GM21390 (cell line): ENCODE measurements at regions not wholly inside any gene's neighbourhood (a gene's known extent, or its start where the extent isn't known, plus 50 kb on each side); places are given as distances from the start of the nearest gene placed in this dataset.
A peak's percentile ranks its signal among the peaks of the same experiment; 100 is the strongest.
"Not testable (repeated sequence)": the region's sequence is repeated elsewhere in the genome, so short reads cannot be mapped to it uniquely, and the experiment has no call there.

Source experiments
- ATAC-seq: cut with Tn5 transposase; IDR thresholded peaks from one replicate; pipeline ENCODE4 v1.9.1; 2021; ENCODE audit not compliant: unreplicated experiment

DNA sequence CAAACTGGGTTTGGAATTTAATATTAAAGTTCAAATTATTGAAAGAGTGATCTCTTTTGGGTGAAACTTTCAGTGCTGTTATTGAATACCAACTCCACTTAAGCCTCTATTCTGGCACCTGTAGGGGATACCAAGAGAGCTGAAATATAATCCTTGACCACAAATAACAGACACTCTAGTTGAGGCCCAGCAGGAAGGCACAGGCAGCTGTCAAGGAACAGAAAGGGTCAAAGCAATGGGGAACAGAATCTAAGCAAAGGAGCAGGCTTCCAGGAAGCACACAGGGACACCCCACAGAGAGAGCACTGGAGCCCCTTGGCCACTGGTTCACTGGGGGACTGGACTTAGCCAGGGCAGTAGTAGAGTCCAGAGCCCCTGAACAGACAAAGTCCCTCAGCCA is 120.9 kb upstream of the SFSWAP start:
- no peak for ATAC-seq

DNA sequence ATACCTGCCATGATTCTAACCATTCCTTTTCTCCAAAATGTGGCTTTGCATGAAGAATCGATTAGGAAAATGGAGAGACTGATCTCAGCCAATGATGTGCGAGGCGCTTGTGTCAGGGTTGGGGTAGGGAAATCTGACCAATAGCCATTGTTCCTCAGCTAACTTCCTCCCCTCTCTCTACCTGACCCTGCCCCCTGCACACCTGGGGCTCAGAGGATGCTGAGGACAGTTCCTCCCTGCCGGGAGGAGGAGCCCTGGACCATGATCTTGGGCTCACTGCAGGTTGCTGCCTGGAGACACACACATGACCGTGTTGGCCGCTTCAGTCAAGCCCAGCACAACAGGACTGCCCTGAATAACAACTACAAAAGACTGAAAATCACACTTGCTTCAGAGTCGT is 119.8 kb upstream of the SFSWAP start:
- ATAC-seq, result no peak

DNA sequence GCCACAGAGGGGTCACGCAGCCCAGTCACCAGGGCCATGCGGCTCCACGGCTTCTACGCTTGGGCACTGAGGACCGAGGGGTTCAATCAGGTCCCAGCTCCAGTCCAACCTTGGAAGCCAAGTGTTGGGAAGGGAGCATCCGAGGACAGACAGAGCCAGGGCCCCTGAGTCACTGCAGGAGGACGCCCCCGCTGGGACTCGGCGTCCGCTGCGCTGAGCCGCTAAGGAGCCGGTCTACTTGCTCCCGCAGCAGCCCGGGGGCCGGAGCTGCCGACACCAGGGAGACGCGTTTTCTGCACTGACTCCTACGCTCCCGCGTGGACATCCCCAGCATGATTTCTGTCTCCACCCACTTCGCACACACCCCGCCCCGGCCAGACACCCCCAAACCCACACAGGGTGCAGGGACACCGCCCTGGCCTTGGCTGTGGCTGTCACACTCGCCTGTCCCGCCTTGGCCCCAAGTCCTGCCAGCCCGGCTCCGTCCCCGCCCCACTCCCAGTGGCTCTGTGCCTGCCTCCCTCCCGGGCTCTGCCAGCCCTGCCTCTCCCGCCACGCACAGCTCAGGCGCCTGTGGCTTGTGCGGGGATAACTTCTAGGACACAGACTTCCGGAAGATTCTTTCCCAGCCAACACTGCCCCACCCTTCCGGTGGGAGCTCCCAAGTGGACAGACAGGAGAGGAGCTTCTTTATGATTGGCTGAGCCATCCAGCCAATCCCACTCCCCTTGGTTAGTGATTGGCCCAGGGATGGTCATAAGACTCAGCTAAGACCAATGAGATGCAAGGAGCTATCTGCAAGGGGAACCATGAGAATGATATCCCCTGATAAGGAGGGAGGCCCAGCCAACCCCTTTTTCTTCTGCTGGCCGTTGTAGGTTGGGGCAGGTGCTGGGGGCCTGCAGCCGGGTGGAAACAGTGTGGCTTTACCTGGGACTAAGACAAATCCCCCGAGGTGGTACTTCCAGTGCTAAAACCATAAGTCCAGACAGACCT is 118.9 kb upstream of the SFSWAP start:
- no peak for ATAC-seq

DNA sequence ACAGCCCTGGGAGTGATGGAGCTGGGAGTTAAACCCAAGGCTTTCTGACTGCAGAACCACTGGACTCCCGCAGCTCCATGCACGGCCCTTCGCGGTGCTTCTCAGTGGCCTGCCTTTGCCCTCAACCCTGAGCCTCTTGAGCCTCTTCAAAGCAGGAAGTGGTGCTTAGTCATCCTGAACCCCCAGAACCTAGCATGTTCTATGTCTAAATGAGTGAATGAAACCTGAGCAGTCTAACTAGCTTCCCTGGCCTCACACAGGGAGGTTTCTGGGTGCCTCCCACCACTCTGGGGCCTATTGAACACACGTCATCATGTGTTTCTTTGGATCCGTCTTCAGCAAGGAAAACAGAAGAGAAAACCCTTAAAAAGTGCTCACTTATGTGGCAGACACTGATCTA is 117.9 kb upstream of the SFSWAP start:
- ATAC-seq, result peak; percentile 100

DNA sequence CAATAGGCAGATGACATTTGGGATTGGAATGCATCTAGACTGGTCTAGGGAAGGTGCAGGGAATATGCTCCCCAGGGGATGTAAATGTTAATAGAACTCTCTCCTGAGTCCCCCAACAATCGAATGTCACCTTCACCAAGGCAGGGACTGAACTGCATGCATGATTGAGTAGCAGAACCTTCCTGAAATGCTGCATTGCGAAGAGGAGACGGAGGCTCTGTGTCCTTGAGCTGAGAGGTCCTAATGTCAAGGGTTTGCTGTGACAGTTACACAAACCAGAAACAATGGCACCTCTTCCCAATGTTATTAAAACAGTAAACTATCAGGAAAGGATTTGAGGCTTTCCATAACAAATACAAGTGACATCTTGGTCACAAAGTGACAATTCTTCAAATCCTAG is 117.5 kb upstream of the SFSWAP start:
- ATAC-seq, result no peak

DNA sequence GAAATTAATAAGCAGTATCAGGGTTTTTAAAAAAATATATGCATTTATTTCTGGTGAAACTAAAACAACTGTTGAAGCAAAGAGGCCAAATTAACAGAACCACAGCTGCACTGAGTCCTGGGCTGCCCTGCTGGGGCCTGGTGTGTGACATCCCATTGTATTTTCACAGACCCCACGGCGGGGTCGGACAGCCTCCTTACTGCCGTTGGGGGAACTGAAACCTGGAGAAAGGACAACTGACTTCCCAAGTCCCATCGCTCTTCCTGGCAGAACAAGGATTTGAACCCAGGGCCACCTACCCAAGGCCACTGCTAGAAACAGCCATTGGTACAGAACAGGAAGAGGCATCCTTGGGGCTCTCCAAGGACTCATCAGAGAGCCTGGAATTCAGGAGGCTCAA is 114.8 kb upstream of the SFSWAP start:
- no peak for ATAC-seq

DNA sequence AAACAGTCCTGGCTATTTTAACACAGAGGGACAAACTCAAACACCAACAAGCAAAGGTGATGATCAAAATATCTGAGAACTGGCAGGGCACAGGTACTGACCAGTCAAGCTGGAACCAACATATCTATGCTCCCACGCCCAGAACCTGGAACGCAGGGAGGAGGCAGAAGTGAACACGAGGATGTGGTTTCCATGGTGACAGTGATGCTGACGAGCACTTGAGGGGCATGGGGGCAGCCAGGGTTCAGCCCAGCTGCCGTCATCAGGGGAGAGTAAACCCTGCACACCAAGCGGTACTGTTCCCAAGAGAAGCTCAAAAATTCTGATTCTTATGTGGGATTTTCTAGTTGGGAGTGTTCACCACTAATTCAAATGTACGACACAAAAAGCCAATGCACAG is 113.6 kb upstream of the SFSWAP start:
- no peak for ATAC-seq

DNA sequence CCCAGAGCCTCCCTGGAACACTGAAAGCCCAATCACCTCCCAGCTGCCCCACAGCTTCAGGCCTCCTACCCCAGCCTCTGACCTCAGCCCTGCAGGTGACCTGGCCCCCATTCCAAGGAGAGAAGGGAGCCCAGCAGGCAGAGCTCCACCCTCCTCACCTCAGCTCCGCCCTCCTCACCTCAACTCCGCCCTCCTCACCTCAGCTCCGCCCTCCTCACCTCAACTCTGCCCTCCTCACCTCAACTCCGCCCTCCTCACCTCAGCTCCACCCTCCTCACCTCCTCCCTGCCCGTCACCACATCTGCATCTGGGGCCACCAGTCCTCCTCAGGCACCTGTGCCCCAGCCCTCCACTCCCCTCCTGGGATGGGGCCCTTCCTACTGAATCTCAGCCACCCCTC is 112.2 kb upstream of the SFSWAP start:
- no peak for ATAC-seq

DNA sequence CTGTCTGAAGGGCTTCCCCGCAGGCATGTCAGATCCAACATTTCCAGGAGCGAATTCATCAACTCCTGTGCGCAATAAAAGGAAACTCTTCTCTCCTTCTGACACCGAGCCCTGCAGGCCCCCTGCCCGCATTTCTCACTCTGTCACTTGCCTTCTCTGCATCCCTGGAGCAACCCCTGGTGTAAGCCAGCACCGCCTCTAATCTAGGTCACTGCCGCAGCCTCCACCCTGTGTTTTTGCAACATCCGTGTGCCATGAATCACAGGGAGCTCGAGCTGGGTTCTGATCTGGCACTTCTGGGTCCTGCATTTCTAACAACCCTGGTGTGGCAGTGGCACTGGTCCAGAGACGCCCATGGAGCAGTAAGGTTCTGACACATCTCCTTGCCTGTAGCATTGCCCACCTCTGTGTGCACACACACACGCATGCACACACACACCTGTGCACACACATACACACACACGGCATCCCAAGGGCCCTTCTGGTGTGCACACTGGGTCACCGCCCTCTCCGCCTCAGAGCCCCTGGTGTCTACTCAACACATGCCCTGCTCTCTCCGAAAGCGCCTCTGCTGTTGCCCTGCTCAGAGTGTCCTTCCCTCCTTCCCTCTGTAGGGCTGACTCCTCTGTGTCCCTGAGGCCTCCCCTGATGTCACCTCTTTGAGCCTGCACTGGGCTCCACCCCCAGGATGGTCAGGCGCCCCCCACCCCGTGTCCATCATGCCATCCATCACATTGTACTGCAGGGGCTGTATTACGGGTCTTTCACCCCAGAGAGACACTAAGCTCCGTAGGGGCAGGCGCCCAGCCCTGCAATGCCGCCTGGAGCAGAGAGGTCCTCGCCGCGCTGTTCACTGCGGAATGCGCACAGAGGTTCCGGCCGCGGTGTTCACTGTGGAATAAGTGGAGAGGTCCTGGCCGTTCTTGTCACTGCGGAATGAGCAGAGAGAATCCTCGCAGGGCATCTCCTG is 111.4 kb upstream of the SFSWAP start:
- no peak for ATAC-seq

DNA sequence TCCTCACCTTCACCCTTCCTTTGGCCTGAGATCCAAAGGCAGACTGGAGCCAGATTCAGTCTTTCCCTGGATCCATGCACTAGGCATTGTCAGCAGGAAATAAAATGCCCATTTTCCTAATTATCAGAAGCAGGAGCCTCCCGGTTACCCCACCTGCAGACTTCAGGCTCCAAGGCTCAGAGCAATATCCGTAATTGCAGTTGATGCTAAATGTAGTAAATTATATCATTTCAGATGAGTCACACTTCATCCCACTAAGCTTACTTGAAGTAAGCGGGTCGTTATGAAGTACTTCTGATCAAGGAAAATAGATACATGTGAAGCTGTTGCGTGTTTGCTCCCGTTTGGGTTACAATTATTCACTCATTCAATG is 110.7 kb upstream of the SFSWAP start:
- no peak for ATAC-seq

DNA sequence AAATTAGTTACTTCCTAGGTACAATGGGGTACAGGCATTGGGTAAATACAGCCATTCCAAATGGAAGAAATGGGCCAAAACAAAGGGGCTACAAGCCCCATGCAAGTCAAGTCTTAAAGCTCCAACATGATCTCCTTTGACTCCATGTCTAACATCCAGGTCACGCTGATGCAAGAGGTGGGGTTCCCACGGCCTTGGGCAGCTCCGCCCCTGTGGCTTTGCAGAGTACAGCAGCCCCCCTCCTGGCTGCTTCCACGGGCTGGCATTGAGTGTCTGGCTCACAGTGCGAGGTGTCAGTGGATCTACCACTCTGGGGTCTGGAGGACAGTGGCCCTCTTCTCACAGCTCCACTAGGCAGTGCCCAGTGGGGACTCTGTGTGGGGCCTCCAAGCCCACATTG is 109.4 kb upstream of the SFSWAP start:
- not testable (repeated sequence) for ATAC-seq

DNA sequence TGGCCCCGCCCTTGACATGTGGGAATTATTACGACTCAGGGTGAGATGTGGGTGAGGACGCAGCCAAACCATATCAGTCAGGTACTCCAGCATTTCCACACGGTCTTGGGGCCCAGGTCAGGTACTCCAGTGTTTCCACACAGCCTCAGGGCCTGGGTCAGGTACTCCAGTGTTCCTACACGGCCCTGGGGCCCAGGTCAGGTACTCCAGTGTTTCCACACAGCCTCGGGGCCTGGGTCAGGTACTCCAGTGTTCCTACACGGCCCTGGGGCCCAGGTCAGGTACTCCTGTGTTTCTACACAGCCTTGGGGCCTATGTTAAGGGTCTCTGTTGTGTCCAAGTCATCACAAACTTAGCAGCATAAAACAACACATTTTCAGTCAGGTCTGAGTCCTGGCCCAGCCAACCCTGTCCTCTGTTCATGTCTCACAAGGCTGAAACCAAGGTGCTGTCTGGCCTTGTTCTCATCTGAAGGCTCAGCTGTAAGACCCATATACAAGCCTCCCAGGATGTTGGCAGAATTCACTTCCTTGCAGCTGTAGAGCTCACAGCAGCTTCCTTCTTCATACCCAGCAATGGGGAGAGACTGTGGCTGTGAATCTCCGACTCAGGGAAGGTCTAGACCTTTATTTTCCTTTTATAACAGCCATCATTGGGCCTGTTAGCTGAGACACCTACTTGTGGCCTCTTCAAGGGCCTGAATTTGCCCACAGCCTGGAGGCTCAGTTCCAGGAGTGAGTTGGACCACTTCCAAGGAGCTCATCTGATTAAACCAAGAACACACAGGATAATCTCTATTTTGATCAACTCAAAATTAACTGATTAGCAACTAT is 107.6 kb upstream of the SFSWAP start:
- ATAC-seq, result no peak

DNA sequence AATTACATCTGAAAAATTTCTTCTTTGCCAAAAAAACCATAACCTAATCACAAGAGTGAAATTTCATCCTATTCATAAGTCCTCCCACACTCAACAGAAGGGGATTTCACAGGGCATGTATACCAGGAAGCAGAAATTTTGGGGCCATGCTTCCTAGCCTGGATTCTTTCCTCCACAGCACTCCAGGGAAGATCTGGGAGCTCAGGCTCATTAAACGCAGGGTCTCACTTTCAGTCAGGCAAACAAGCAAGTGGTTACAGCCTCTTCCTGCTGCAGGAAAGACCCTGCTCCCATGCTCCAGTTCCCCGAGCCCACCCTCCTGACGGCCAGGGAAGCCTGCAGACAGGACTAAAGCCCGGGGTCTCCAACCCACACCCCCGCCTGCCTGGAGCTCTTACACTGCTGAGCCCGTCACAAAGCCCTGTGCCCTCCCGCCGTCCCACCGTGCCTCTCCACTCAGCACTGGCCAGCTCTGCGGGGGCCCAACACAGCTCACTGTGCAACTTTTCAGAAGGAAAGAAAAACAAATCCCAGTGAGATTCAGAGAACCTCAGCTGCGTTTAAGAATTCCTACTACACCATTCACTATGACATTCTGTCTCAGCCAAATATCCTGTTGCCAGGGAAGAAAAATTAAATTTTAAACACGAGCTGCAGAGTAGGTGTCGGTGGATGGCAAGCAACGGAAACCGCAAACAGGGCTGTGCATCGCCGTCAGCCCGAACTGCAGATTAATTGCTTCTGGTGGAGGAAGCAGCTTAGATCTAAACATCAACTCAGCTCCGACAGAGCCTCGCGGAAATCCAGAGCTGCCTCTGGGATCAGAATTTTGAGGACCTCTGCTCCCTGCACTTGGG is 106.7 kb upstream of the SFSWAP start:
- ATAC-seq, result no peak

DNA sequence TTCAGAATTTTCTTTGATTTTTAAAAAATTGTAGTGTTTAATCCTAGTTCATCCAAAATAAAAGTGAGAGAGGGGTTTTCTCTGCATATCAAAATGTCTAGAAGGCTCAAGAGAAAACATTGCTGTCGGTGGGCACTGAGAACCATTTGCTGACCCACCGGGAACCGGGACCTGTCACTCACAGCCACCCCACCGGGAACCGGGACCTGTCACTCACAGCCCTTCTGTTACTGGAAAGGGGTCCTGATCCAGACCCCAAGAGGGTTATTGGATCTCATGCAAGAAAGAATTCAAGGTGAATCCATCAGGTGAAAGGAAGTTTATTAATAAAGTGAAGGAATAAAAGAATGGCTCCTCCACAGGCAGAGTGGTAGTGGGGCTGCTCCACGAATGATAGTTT is 106.0 kb upstream of the SFSWAP start:
- ATAC-seq, result no peak

DNA sequence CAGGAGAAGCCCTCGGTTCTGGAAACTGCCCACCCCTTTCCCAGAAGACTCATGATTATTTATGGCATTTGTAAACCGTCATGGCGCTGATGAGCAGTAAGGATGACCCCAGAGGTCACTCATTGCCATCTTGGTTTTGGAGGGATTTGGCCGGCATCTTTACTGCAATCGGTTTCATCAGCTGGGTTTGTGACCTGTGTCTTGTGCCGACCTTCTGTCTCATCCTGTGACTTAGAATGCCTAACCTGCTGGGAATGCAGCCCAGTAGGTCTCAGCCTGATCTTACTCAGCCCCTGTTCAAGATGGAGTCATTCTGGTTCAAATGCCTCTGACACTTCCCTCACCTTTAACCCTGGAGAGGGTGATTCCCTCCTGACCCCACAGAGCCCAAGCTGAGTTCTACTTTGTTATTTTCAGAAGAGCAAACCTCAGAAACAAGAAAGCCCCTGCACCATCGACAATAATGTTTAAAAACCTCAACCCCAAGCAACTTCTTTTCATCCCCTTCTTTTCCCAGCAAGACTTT is 105.5 kb upstream of the SFSWAP start:
- ATAC-seq, result no peak

DNA sequence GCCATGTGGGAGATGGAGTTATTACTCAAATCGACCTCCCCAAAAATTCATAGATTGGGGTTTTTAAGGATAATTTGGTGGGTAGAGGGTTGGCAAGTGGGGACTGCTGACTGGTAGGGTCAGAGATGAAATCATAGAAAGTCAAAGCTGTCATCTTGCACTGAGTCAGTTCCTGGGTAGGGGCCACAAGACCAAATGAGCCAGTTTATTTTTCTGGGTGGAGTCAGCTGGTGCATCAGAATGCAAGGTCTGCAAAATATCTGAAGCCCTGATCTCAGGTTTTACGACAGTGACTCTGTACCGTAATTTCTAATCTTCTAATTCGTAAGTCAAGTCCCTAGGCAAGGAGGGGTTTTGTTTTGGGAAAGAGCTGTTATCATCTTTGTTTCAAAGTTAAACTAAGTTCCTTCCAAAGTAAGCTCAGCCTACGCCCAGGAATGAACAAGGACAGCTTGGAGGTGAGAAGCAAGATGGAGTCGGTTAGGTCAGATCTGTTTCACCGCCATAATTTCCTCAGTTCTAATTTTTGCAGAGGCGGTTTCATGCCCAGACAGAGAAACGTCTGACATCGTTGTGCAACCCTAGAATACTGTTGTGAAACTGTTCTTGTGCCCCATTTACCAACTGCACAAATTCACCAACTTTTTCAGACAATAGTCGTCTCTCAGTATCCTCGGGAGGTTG is 104.5 kb upstream of the SFSWAP start:
- no peak for ATAC-seq

DNA sequence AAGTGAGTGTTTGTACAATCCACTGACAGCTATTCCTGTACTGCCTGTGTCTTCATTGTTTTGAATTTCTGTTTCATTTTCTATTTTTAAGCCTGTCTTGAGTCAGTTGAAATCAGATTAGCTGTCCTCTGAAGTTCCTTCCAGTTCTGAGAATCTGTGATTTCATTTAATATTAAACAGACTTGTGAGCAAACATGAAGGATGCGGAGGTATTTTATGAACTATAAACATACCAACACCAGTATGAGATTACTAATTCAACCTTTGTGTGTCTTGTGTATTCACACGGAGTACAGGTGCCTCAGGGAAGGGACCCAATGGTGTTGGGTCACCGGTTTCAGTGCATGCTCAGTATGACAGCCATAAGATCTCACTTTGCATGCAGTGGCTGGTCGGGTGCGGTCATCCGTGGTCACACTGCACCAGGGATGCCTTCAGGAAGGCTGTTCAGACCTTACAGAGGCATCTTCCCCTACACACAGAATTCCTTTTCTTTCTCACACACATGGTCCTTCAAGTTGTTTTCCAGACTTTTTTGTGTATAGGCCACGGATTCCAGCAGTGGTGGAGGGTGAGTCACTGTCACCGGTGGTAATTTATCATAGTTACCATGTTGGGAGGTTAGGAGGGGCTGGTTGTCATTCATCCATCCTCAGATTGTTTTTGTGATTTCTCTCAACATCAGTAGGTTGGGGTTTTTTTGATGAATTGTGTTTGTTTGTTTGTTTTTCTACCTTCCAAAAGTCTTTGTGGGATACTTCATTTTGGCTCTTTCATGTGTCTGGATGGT is 103.0 kb upstream of the SFSWAP start:
- peak; percentile 75 for ATAC-seq
